Tibial artery (tissue), 4 donors: ENCODE measurements at regions not wholly inside any gene's neighbourhood (a gene's known extent, or its start where the extent isn't known, plus 50 kb on each side); places are given as distances from the start of the nearest gene placed in this dataset.
"Not testable (repeated sequence)": the region's sequence is repeated elsewhere in the genome, so short reads cannot be mapped to it uniquely, and the experiment has no call there.

Experiments used
- DNase-seq, 2 donors: peaks; one replicate each; pipeline ENCODE4 v3.0.0-alpha.2; 2019
- H3K27ac ChIP-seq, 2 donors: fragments of 200-600 bp; sonication (generic) in 1 of 2; 1 replicate in 1 of 2; 2 replicates in 1 of 2; pipeline ENCODE4 v1.5.1; 2018 to 2019; ENCODE audit warnings: mild to moderate bottlenecking in 1 of 2
- H3K27me3 ChIP-seq, 2 donors: fragments of 200-600 bp; sonication (generic) in 1 of 2; one replicate each; pipeline versions ENCODE4 v1.5.1 to v1.6.0; 2016 to 2019
- H3K36me3 ChIP-seq, 3 donors: fragments of 200-600 bp; sonication (generic) in 2 of 3; one replicate each; pipeline ENCODE4 v1.5.1; 2016 to 2019; ENCODE audit warnings: mild to moderate bottlenecking in 2 of 3
- H3K4me1 ChIP-seq, 4 donors: fragments of 200-600 bp; sonication (generic) in 2 of 4; 1 replicate in 3 of 4; 2 replicates in 1 of 4; pipeline ENCODE4 v1.5.1; 2016 to 2019
- H3K4me3 ChIP-seq, 2 donors: fragments of 200-600 bp; sonication (generic) in 1 of 2; 1 replicate in 1 of 2; 2 replicates in 1 of 2; pipeline ENCODE4 v1.5.1; 2018 to 2019; ENCODE audit warnings: mild to moderate bottlenecking in 2 of 2
- H3K9me3 ChIP-seq, 3 donors: fragments of 200-600 bp; sonication (generic) in 1 of 3; one replicate each; pipeline ENCODE4 v1.5.1; 2016 to 2019
- CTCF ChIP-seq, 2 experiments: fragments of 200-600 bp in 1 of 2; fragments of 450-650 bp in 1 of 2; IDR thresholded peaks; one replicate each; pipeline ENCODE4 v1.5.1; 2017 to 2019; ENCODE audit warnings: antibody characterized with exemption in 2 of 2, mild to moderate bottlenecking in 1 of 2, moderate library complexity in 1 of 2
- intact Hi-C: fragments of 100-400 bp; cut with DNase I; formaldehyde crosslinking; loops from one replicate; pipeline ENCODE4 v1.15.0; 2023; ENCODE audit warnings: low total_unique reads

GRCh38 chrX:131843987-131844386 lies 179.1 kb upstream of the STK26 start:
- no peak overlapping the region for H3K4me3 ChIP-seq
- no peak for TF ChIP-seq CTCF (IDR thresholded peaks at IDR 0.05)
- no peaks in the 10 kb centered on the region for H3K27me3 ChIP-seq
- no peaks in the 10 kb centered on the region for H3K36me3 ChIP-seq
- H3K27ac ChIP-seq, result no peak overlapping the region
- no peaks in the 10 kb centered on the region for H3K9me3 ChIP-seq
- DNase-seq, result no peak
- H3K4me1 ChIP-seq, result peaks cover 0 to 6% (median 0%) of the 10 kb centered on the region in 4 donors
- intact Hi-C loops, result no loop called here

GRCh38 chrX:131845201-131845600 lies 177.9 kb upstream of the STK26 start:
- TF ChIP-seq CTCF (IDR thresholded peaks at IDR 0.05), result no peak
- no peaks in the 10 kb centered on the region for H3K27me3 ChIP-seq
- no peak for DNase-seq
- H3K4me1 ChIP-seq, result peaks cover 0 to 6% (median 0%) of the 10 kb centered on the region in 4 donors
- H3K4me3 ChIP-seq, result no peak overlapping the region
- no peaks in the 10 kb centered on the region for H3K36me3 ChIP-seq
- intact Hi-C loops, result no loop called here
- H3K27ac ChIP-seq, result no peak overlapping the region
- H3K9me3 ChIP-seq, result no peaks in the 10 kb centered on the region

- intact Hi-C loops, result no loop called here
- TF ChIP-seq CTCF (IDR thresholded peaks at IDR 0.05), result no peak
- H3K27ac ChIP-seq, result no peak overlapping the region
- H3K4me1 ChIP-seq, result peaks cover 0 to 6% (median 0%) of the 10 kb centered on the region in 4 donors
- no peaks in the 10 kb centered on the region for H3K27me3 ChIP-seq
- H3K4me3 ChIP-seq, result no peak overlapping the region
- H3K9me3 ChIP-seq, result no peaks in the 10 kb centered on the region
- H3K36me3 ChIP-seq, result no peaks in the 10 kb centered on the region
- no peak for DNase-seq
Measured at GRCh38 chrX:131845771-131846170, 177.3 kb upstream of the STK26 start.

- DNase-seq, H3K27ac ChIP-seq, H3K4me1 ChIP-seq, H3K9me3 ChIP-seq, H3K36me3 ChIP-seq, H3K27me3 ChIP-seq, intact Hi-C loops, H3K4me3 ChIP-seq: not testable (repeated sequence)
Measured at GRCh38 chrX:131850964-131851363, 172.1 kb upstream of the STK26 start.

- no peaks in the 10 kb centered on the region for H3K4me1 ChIP-seq
- intact Hi-C loops, result no loop called here
- H3K4me3 ChIP-seq, result no peak overlapping the region
- no peaks in the 10 kb centered on the region for H3K27me3 ChIP-seq
- no peak for DNase-seq
- no peaks in the 10 kb centered on the region for H3K9me3 ChIP-seq
- H3K36me3 ChIP-seq, result no peaks in the 10 kb centered on the region
- H3K27ac ChIP-seq, result no peak overlapping the region
- no peak for TF ChIP-seq CTCF (IDR thresholded peaks at IDR 0.05)
Measured at GRCh38 chrX:131853440-131853839, 169.7 kb upstream of the STK26 start.

- Histone ChIP-seq H3K4me1 (no peaks in the 10 kb centered on the region), H3K9me3 (no peaks in the 10 kb centered on the region), H3K4me3 (no peak overlapping the region), H3K27ac (no peak overlapping the region), H3K36me3 (no peaks in the 10 kb centered on the region), H3K27me3 (no peaks in the 10 kb centered on the region)
- no peak for TF ChIP-seq CTCF (IDR thresholded peaks at IDR 0.05)
- intact Hi-C loops, result no loop called here
- no peak for DNase-seq
Measured at GRCh38 chrX:131854581-131854980, 168.5 kb upstream of the STK26 start.
